ENCODE measurements at regions not wholly inside any gene's neighbourhood (a gene's known extent, or its start where the extent isn't known, plus 50 kb on each side); places are given as distances from the start of the nearest gene placed in this dataset.

DNA sequence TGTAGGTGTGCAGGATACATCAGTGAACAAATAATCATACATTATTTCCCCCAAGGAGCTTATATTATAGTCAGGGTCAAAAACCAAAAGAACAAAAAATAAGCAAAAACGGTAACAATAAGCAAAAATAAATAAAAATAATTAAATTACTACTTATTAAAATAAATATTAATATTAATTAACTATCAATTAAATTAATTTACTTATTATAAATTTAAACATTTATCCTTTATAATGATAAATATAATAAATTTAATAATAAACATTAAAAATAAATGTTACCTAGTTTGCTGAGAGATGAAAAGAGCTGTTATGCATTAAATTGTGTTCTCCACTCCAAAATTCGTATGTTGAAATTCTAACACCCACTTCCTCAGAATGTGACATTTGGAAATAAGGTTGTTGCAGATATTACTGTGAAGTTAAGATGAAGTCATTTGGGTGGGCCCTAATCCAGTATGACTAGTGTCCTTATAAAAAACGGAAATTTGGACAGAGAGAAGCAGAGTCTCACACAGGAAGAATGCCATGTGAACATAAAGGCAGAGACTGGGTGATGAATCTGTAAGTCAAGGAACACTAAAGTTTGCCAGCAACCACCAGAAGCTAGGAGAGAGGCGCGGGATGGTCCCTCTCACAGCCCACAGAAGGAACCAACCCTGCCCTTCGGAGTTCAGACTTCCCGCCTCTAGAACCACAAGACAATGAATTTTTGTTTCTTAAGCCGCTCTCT lies 67.2 kb upstream of the IBSP start:
- no peaks in the 10 kb centered on the region for H3K9me2 ChIP-seq (ENCODE audit: insufficient read depth, low read length)
- H3K4me1 ChIP-seq (ENCODE audit: insufficient read depth, low read length, poor library complexity, severe bottlenecking): no peaks in the 10 kb centered on the region
- no peak for DNase-seq (ENCODE audit: low spot score)
- TF ChIP-seq, protein P1, sequence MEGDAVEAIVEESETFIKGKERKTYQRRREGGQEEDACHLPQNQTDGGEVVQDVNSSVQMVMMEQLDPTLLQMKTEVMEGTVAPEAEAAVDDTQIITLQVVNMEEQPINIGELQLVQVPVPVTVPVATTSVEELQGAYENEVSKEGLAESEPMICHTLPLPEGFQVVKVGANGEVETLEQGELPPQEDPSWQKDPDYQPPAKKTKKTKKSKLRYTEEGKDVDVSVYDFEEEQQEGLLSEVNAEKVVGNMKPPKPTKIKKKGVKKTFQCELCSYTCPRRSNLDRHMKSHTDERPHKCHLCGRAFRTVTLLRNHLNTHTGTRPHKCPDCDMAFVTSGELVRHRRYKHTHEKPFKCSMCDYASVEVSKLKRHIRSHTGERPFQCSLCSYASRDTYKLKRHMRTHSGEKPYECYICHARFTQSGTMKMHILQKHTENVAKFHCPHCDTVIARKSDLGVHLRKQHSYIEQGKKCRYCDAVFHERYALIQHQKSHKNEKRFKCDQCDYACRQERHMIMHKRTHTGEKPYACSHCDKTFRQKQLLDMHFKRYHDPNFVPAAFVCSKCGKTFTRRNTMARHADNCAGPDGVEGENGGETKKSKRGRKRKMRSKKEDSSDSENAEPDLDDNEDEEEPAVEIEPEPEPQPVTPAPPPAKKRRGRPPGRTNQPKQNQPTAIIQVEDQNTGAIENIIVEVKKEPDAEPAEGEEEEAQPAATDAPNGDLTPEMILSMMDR (conservative IDR thresholded peaks at IDR 0.05; ENCODE audit: low read length): no peak
- TF ChIP-seq EZH2phosphoT487 (IDR thresholded peaks at IDR 0.05; ENCODE audit: borderline replicate concordance, low read depth, low read length): no peak
- no peaks in the 10 kb centered on the region for H3K9me3 ChIP-seq (ENCODE audit: low read length)
- no peaks in the 10 kb centered on the region for H3K79me2 ChIP-seq (ENCODE audit: insufficient read depth, low read depth, low read length)
- no TSS peak for BruUV-seq (replicated peaks)
- no peaks in the 10 kb centered on the region for H3K36me3 ChIP-seq (ENCODE audit: insufficient read depth, low read length)
- H4K20me1 ChIP-seq (ENCODE audit: insufficient read depth, low read length): no peaks in the 10 kb centered on the region
- POLR2A ChIA-PET: interaction anchor here (0.7 kb wide), 1 partner anchor 136 kb away, joined by 3 read pairs; no protein-coding TSS in a partner anchor
- H3K4me3 ChIP-seq (ENCODE audit: low read depth, low read length, poor library complexity, severe bottlenecking): no peak overlapping the region
- H3K4me2 ChIP-seq (ENCODE audit: low read length): no peak overlapping the region
- CTCF ChIA-PET (ENCODE audit: unreplicated experiment): no interaction called here
- no peak overlapping the region for H2AFZ ChIP-seq (ENCODE audit: low read length)
- intact Hi-C loops (cut with micrococcal nuclease; ENCODE audit: unreplicated experiment): no loop called here
- H3K27ac ChIP-seq (ENCODE audit: low read depth, low read length, poor library complexity, severe bottlenecking): no peak overlapping the region

DNA sequence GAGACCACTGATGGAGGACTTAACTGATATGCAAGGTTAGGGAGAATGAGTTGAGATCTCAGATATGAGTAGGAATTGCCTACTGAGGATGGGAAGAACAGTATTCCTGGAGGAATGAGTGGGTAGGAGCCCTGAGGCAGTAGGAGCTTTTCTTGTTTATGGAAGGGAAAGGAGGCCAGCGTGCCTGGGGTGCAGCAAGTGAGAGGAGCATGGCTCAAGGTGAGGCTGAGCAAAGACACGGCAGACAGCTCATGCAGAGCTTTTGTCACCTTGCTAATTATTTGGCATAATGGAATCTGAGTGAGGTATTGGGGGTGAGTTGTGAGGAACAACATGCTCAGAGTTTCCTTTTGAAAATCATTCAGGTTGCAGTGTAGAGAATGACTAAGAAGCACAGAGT lies 65.3 kb upstream of the IBSP start:
- BruUV-seq (replicated peaks): no TSS peak
- no peak overlapping the region for H3K4me3 ChIP-seq (ENCODE audit: low read depth, low read length, poor library complexity, severe bottlenecking)
- intact Hi-C loops (cut with micrococcal nuclease; ENCODE audit: unreplicated experiment): no loop called here
- no peak for DNase-seq (ENCODE audit: low spot score)
- no peaks in the 10 kb centered on the region for H3K9me3 ChIP-seq (ENCODE audit: low read length)
- no peaks in the 10 kb centered on the region for H3K79me2 ChIP-seq (ENCODE audit: insufficient read depth, low read depth, low read length)
- ChIA-PET CTCF (ENCODE audit: unreplicated experiment) (no interaction called here), POLR2A (interaction anchor here (0.7 to 1.0 kb wide), 2 partner anchors 92 to 613 kb away, joined by 3 read pairs; no protein-coding TSS in a partner anchor)
- TF ChIP-seq, protein P1 (conservative IDR thresholded peaks at IDR 0.05; ENCODE audit: low read length): no peak
- TF ChIP-seq EZH2phosphoT487 (IDR thresholded peaks at IDR 0.05; ENCODE audit: borderline replicate concordance, low read depth, low read length): no peak
- H2AFZ ChIP-seq (ENCODE audit: low read length): no peak overlapping the region
- H3K36me3 ChIP-seq (ENCODE audit: insufficient read depth, low read length): no peaks in the 10 kb centered on the region
- H3K9me2 ChIP-seq (ENCODE audit: insufficient read depth, low read length): no peaks in the 10 kb centered on the region
- H4K20me1 ChIP-seq (ENCODE audit: insufficient read depth, low read length): no peaks in the 10 kb centered on the region
- no peak overlapping the region for H3K4me2 ChIP-seq (ENCODE audit: low read length)
- no peak overlapping the region for H3K27ac ChIP-seq (ENCODE audit: low read depth, low read length, poor library complexity, severe bottlenecking)
- no peaks in the 10 kb centered on the region for H3K4me1 ChIP-seq (ENCODE audit: insufficient read depth, low read length, poor library complexity, severe bottlenecking)

- H4K20me1 ChIP-seq (ENCODE audit: insufficient read depth, low read length): no peaks in the 10 kb centered on the region
- no peaks in the 10 kb centered on the region for H3K9me3 ChIP-seq (ENCODE audit: low read length)
- no peaks in the 10 kb centered on the region for H3K79me2 ChIP-seq (ENCODE audit: insufficient read depth, low read depth, low read length)
- ChIA-PET CTCF (ENCODE audit: unreplicated experiment) (no interaction called here), POLR2A (interaction anchor here (1.0 kb wide), 1 partner anchor 614 kb away, joined by 3 read pairs; no protein-coding TSS in a partner anchor)
- DNase-seq (ENCODE audit: low spot score): no peak
- no peak overlapping the region for H3K27ac ChIP-seq (ENCODE audit: low read depth, low read length, poor library complexity, severe bottlenecking)
- no peak overlapping the region for H3K4me2 ChIP-seq (ENCODE audit: low read length)
- no TSS peak for BruUV-seq (replicated peaks)
- no peak overlapping the region for H3K4me3 ChIP-seq (ENCODE audit: low read depth, low read length, poor library complexity, severe bottlenecking)
- H3K9me2 ChIP-seq (ENCODE audit: insufficient read depth, low read length): no peaks in the 10 kb centered on the region
- no peaks in the 10 kb centered on the region for H3K36me3 ChIP-seq (ENCODE audit: insufficient read depth, low read length)
- H2AFZ ChIP-seq (ENCODE audit: low read length): no peak overlapping the region
- no peaks in the 10 kb centered on the region for H3K4me1 ChIP-seq (ENCODE audit: insufficient read depth, low read length, poor library complexity, severe bottlenecking)
- TF ChIP-seq, protein P1 (conservative IDR thresholded peaks at IDR 0.05; ENCODE audit: low read length): no peak
- intact Hi-C loops (cut with micrococcal nuclease; ENCODE audit: unreplicated experiment): no loop called here
Observed at GRCh38 chr4:87734936-87735335, 64.4 kb upstream of the IBSP start.

Data from OCI-LY7 (cell line).